PC-9 (cell line): ENCODE measurements at regions not wholly inside any gene's neighbourhood (a gene's known extent, or its start where the extent isn't known, plus 50 kb on each side); places are given as distances from the start of the nearest gene placed in this dataset.
"Not testable (repeated sequence)": the region's sequence is repeated elsewhere in the genome, so short reads cannot be mapped to it uniquely, and the experiment has no call there.

ENCODE experiments used
- BruUV-seq: library from RNA; stranded (reverse); fragments of 400-500 nt; replicated peaks from 2 replicates; lab custom pipeline; 2021; lab: Mats Ljungman, UMichigan
- CTCF ChIA-PET: fragments of 300-600 bp; sonication (Branson Sonifier 250); formaldehyde crosslinking; loops from one replicate; lab custom pipeline; 2022; ENCODE audit warnings: antibody characterized with exemption; lab: Charles Lee
- POLR2A ChIA-PET: fragments of 300-600 bp; sonication (Branson Sonifier 250); formaldehyde crosslinking; loops from one replicate; lab custom pipeline; 2022; ENCODE audit warnings: antibody characterized with exemption; ENCODE audit not compliant: unreplicated experiment; lab: Charles Lee
- DNase-seq, 2 experiments: peaks; one replicate each; pipeline versions ENCODE4 v3.0.0 to v3.0.0-alpha.2; 2015 to 2022; ENCODE audit warnings: mixed read lengths in 1 of 2
- H2AFZ ChIP-seq: fragments of 200-600 bp; sonication (generic); 2 replicates; pipeline ENCODE4 v1.8.1; 2017; ENCODE audit warnings: antibody characterized with exemption
- H3F3A ChIP-seq: fragments of 200-600 bp; sonication (generic); 2 replicates; pipeline ENCODE4 v1.8.1; 2017; ENCODE audit warnings: antibody characterized with exemption, mild to moderate bottlenecking, low read depth; ENCODE audit not compliant: insufficient read depth
- H3K27ac ChIP-seq: fragments of 200-600 bp; sonication (generic); 2 replicates; pipeline ENCODE4 v1.6.1; 2016; ENCODE audit warnings: mixed run types
- H3K27me3 ChIP-seq: fragments of 200-600 bp; sonication (generic); 2 replicates; pipeline ENCODE4 v1.6.1; 2016; ENCODE audit warnings: low read depth, mixed run types; ENCODE audit not compliant: insufficient read depth
- H3K36me3 ChIP-seq: fragments of 200-600 bp; sonication (generic); 2 replicates; pipeline ENCODE4 v1.6.1; 2016; ENCODE audit warnings: low read depth, mixed run types
- H3K4me1 ChIP-seq: fragments of 200-600 bp; sonication (generic); replicated peaks from 2 replicates; pipeline ENCODE4 v1.6.1; 2016; ENCODE audit warnings: mixed run types; ENCODE audit not compliant: insufficient read depth
- H3K4me2 ChIP-seq: fragments of 200-600 bp; sonication (generic); 2 replicates; pipeline ENCODE4 v1.6.1; 2017; ENCODE audit warnings: mixed run types
- H3K4me3 ChIP-seq: fragments of 200-600 bp; sonication (generic); 2 replicates; pipeline ENCODE4 v1.6.1; 2016; ENCODE audit warnings: mixed run types
- H3K79me2 ChIP-seq: fragments of 200-600 bp; sonication (generic); 2 replicates; pipeline ENCODE4 v1.6.1; 2017; ENCODE audit warnings: low read depth, mixed run types
- H3K9me2 ChIP-seq: fragments of 200-600 bp; sonication (generic); 2 replicates; pipeline ENCODE4 v1.8.1; 2017; ENCODE audit warnings: mild to moderate bottlenecking; ENCODE audit not compliant: insufficient read depth
- H3K9me3 ChIP-seq: fragments of 200-600 bp; sonication (generic); 2 replicates; pipeline ENCODE4 v1.8.1; 2016; ENCODE audit warnings: low read depth; ENCODE audit not compliant: insufficient read depth
- H4K20me1 ChIP-seq: fragments of 200-600 bp; sonication (generic); 2 replicates; pipeline ENCODE4 v1.8.1; 2017; ENCODE audit not compliant: insufficient read depth
- CTCF ChIP-seq: fragments of 200-600 bp; sonication (generic); conservative IDR thresholded peaks from 2 replicates; pipeline ENCODE4 v1.6.1; 2017; ENCODE audit warnings: mixed run types, antibody characterized with exemption, mild to moderate bottlenecking, moderate library complexity
- EZH2 ChIP-seq: fragments of 200-600 bp; sonication (generic); IDR thresholded peaks from 2 replicates; pipeline ENCODE4 v1.8.0; 2017; ENCODE audit warnings: antibody characterized with exemption, low read depth
- intact Hi-C: fragments of 100-400 bp; cut with micrococcal nuclease; formaldehyde crosslinking; loops from one replicate; pipeline ENCODE4 v1.10.0; 2022; ENCODE audit not compliant: unreplicated experiment

- no peaks in the 10 kb centered on the region for H3K36me3 ChIP-seq
- intact Hi-C loops = no loop called here
- no peaks in the 10 kb centered on the region for H3K79me2 ChIP-seq
- H3K9me2 ChIP-seq = no peaks in the 10 kb centered on the region
- TF ChIP-seq EZH2 (no peak), CTCF (no peak)
- no peak overlapping the region for H3K4me2 ChIP-seq
- ChIA-PET POLR2A (no interaction called here), CTCF (no interaction called here)
- no peak for DNase-seq
- H3K4me3 ChIP-seq = no peak overlapping the region
- peaks cover 38% of the 10 kb centered on the region for H3K27me3 ChIP-seq
- H4K20me1 ChIP-seq = no peaks in the 10 kb centered on the region
- no peaks in the 10 kb centered on the region for H3K9me3 ChIP-seq
- H3K27ac ChIP-seq = no peak overlapping the region
- no peaks in the 10 kb centered on the region for H3F3A ChIP-seq
- H3K4me1 ChIP-seq = no peaks in the 10 kb centered on the region
- no TSS peak for BruUV-seq
- H2AFZ ChIP-seq = no peak overlapping the region
Measured at GRCh38 chr14:105666420-105666819, 140.0 kb downstream of the TMEM121 start.

- BruUV-seq, intact Hi-C loops, H3K27ac ChIP-seq, DNase-seq, H2AFZ ChIP-seq, POLR2A ChIA-PET, H3F3A ChIP-seq, H3K4me3 ChIP-seq, H3K36me3 ChIP-seq, H4K20me1 ChIP-seq, H3K79me2 ChIP-seq, H3K4me2 ChIP-seq, H3K9me3 ChIP-seq, H3K9me2 ChIP-seq, CTCF ChIA-PET, H3K4me1 ChIP-seq: not testable (repeated sequence)
- H3K27me3 ChIP-seq = peaks cover 38% of the 10 kb centered on the region
Measured at GRCh38 chr14:105666991-105667662, 140.7 kb downstream of the TMEM121 start.

- H3K27ac ChIP-seq, H3K9me3 ChIP-seq, POLR2A ChIA-PET, H3K4me1 ChIP-seq, CTCF ChIA-PET, DNase-seq, H3K4me2 ChIP-seq, H3F3A ChIP-seq, intact Hi-C loops, H3K79me2 ChIP-seq, H3K36me3 ChIP-seq, H4K20me1 ChIP-seq, BruUV-seq, H3K4me3 ChIP-seq, H2AFZ ChIP-seq, H3K9me2 ChIP-seq: not testable (repeated sequence)
- H3K27me3 ChIP-seq = peaks cover 36% of the 10 kb centered on the region
Measured at GRCh38 chr14:105667663-105668020, 141.3 kb downstream of the TMEM121 start.

- H3K27ac ChIP-seq, H2AFZ ChIP-seq, H4K20me1 ChIP-seq, H3K9me3 ChIP-seq, intact Hi-C loops, BruUV-seq, CTCF ChIA-PET, H3K79me2 ChIP-seq, H3K36me3 ChIP-seq, H3K9me2 ChIP-seq, POLR2A ChIA-PET, DNase-seq, H3K4me3 ChIP-seq, H3K4me2 ChIP-seq, H3F3A ChIP-seq, H3K4me1 ChIP-seq: not testable (repeated sequence)
- peaks cover 35% of the 10 kb centered on the region for H3K27me3 ChIP-seq
Measured at GRCh38 chr14:105668021-105668420, 141.6 kb downstream of the TMEM121 start.

- DNase-seq, CTCF ChIA-PET, H3K9me3 ChIP-seq, H3K9me2 ChIP-seq, H3K4me1 ChIP-seq, H2AFZ ChIP-seq, POLR2A ChIA-PET, H3K27ac ChIP-seq, intact Hi-C loops, H3F3A ChIP-seq, BruUV-seq, H4K20me1 ChIP-seq, H3K4me3 ChIP-seq, H3K4me2 ChIP-seq, H3K36me3 ChIP-seq, H3K79me2 ChIP-seq: not testable (repeated sequence)
- peaks cover 41% of the 10 kb centered on the region for H3K27me3 ChIP-seq
Measured at GRCh38 chr14:105668471-105669230, 142.3 kb downstream of the TMEM121 start.

GRCh38 chr14:105669231-105669610, 142.8 kb downstream of the TMEM121 start:
- H3K4me3 ChIP-seq, H3K4me1 ChIP-seq, H3F3A ChIP-seq, intact Hi-C loops, H3K4me2 ChIP-seq, H3K9me3 ChIP-seq, H3K27ac ChIP-seq, POLR2A ChIA-PET, BruUV-seq, H4K20me1 ChIP-seq, H3K79me2 ChIP-seq, DNase-seq, CTCF ChIA-PET, H3K9me2 ChIP-seq, H3K36me3 ChIP-seq, H2AFZ ChIP-seq: not testable (repeated sequence)
- peaks cover 45% of the 10 kb centered on the region for H3K27me3 ChIP-seq
